ENCODE measurements at regions not wholly inside any gene's neighbourhood (a gene's known extent, or its start where the extent isn't known, plus 50 kb on each side); places are given as distances from the start of the nearest gene placed in this dataset.
A peak's percentile ranks its signal among the peaks of the same experiment; 100 is the strongest.

- TF ChIP-seq CTCF (IDR thresholded peaks at IDR 0.05) (no peak), EZH2 (IDR thresholded peaks at IDR 0.05) (no peak), EZH2phosphoT487 (IDR thresholded peaks at IDR 0.05) (no peak)
- no peaks in the 10 kb centered on the region for H3K9me3 Mint-ChIP-seq
- Histone ChIP-seq H3K36me3 (no peaks in the 10 kb centered on the region), H2AFZ (replicated peaks) (peak overlapping the region; percentile 89), H3K27me3 (no peaks in the 10 kb centered on the region), H4K20me1 (ENCODE audit: low read depth) (no peaks in the 10 kb centered on the region), H3K4me3 (no peak overlapping the region), H3K9ac (no peak overlapping the region), H3K79me2 (ENCODE audit: low read depth) (no peaks in the 10 kb centered on the region), H3K9me3 (ENCODE audit: low read depth) (no peaks in the 10 kb centered on the region), H3K27ac (peak overlapping the region; percentile 95), H3K4me1 (peaks cover 17% of the 10 kb centered on the region), H3K4me2 (peak overlapping the region; percentile 56), H3F3A (ENCODE audit: low read depth) (peaks cover 17% of the 10 kb centered on the region)
- H3K27me3 Mint-ChIP-seq (ENCODE audit: insufficient read depth, low read depth): peaks cover 14% of the 10 kb centered on the region
- peaks cover 23% of the 10 kb centered on the region for H3K4me1 Mint-ChIP-seq
- H3K27ac Mint-ChIP-seq: peak overlapping the region; percentile 95
- peak overlapping the region; percentile 38 for H3K4me3 Mint-ChIP-seq
- no peaks in the 10 kb centered on the region for H3K36me3 Mint-ChIP-seq
- peak; percentile 93 for DNase-seq (ENCODE audit: low spot score)
Observed at GRCh38 chr2:62293490-62294271, 97.8 kb downstream of the B3GNT2 start.

GRCh38 chr2:62293151-62293489 is 97.2 kb downstream of the B3GNT2 start:
- Histone ChIP-seq H4K20me1 (ENCODE audit: low read depth) (no peaks in the 10 kb centered on the region), H3F3A (ENCODE audit: low read depth) (peaks cover 17% of the 10 kb centered on the region), H3K9ac (no peak overlapping the region), H3K79me2 (ENCODE audit: low read depth) (no peaks in the 10 kb centered on the region), H3K4me1 (peaks cover 17% of the 10 kb centered on the region), H3K27me3 (no peaks in the 10 kb centered on the region), H2AFZ (replicated peaks) (peak overlapping the region; percentile 89), H3K4me2 (peak overlapping the region; percentile 16), H3K4me3 (no peak overlapping the region), H3K27ac (no peak overlapping the region), H3K9me3 (ENCODE audit: low read depth) (no peaks in the 10 kb centered on the region), H3K36me3 (no peaks in the 10 kb centered on the region)
- Mint-ChIP-seq H3K4me3 (peak overlapping the region; percentile 38), H3K36me3 (no peaks in the 10 kb centered on the region), H3K27me3 (ENCODE audit: insufficient read depth, low read depth) (peaks cover 10% of the 10 kb centered on the region), H3K27ac (peak overlapping the region; percentile 60), H3K9me3 (no peaks in the 10 kb centered on the region), H3K4me1 (peaks cover 23% of the 10 kb centered on the region)
- DNase-seq (ENCODE audit: low spot score): no peak
- TF ChIP-seq CTCF (IDR thresholded peaks at IDR 0.05) (no peak), EZH2 (IDR thresholded peaks at IDR 0.05) (no peak), EZH2phosphoT487 (IDR thresholded peaks at IDR 0.05) (no peak)

GRCh38 chr2:62292190-62292589 is 96.3 kb downstream of the B3GNT2 start:
- no peak overlapping the region for H3K4me3 ChIP-seq
- H3K4me1 ChIP-seq: peaks cover 17% of the 10 kb centered on the region
- H3K4me2 ChIP-seq: no peak overlapping the region
- no peaks in the 10 kb centered on the region for H3K9me3 ChIP-seq (ENCODE audit: low read depth)
- peak overlapping the region; percentile 57 for H3K27ac Mint-ChIP-seq
- peaks cover 17% of the 10 kb centered on the region for H3F3A ChIP-seq (ENCODE audit: low read depth)
- H2AFZ ChIP-seq (replicated peaks): no peak overlapping the region
- H3K4me3 Mint-ChIP-seq: no peak overlapping the region
- peaks cover 12% of the 10 kb centered on the region for H3K27me3 Mint-ChIP-seq (ENCODE audit: insufficient read depth, low read depth)
- no peaks in the 10 kb centered on the region for H3K36me3 ChIP-seq
- H3K9ac ChIP-seq: no peak overlapping the region
- DNase-seq (ENCODE audit: low spot score): no peak
- H3K27me3 ChIP-seq: no peaks in the 10 kb centered on the region
- no peaks in the 10 kb centered on the region for H3K9me3 Mint-ChIP-seq
- peaks cover 23% of the 10 kb centered on the region for H3K4me1 Mint-ChIP-seq
- no peaks in the 10 kb centered on the region for H4K20me1 ChIP-seq (ENCODE audit: low read depth)
- no peak overlapping the region for H3K27ac ChIP-seq
- no peaks in the 10 kb centered on the region for H3K36me3 Mint-ChIP-seq
- TF ChIP-seq EZH2 (IDR thresholded peaks at IDR 0.05) (no peak), CTCF (IDR thresholded peaks at IDR 0.05) (no peak), EZH2phosphoT487 (IDR thresholded peaks at IDR 0.05) (no peak)
- no peaks in the 10 kb centered on the region for H3K79me2 ChIP-seq (ENCODE audit: low read depth)
